Omental fat pad (tissue), 3 donors: ENCODE measurements at regions not wholly inside any gene's neighbourhood (a gene's known extent, or its start where the extent isn't known, plus 50 kb on each side); places are given as distances from the start of the nearest gene placed in this dataset.
A peak's percentile ranks its signal among the peaks of the same experiment; 100 is the strongest.

ENCODE experiments used
- ATAC-seq: fragments of 150-250 bp; one replicate; pipeline ENCODE4 v1.9.1; 2016; ENCODE audit warnings: mild to moderate bottlenecking, moderate library complexity; ENCODE audit not compliant: low FRiP score
- DNase-seq: peaks from one replicate; pipeline ENCODE4 v3.0.0-alpha.2; 2019; ENCODE audit warnings: low spot score
- TF ChIP-seq, protein P1 (sequence below), 3 donors: fragments of 450-650 bp; IDR thresholded peaks; one replicate each; pipeline ENCODE4 v1.5.1; 2016 to 2017; ENCODE audit warnings: antibody characterized with exemption in 3 of 3, mild to moderate bottlenecking in 3 of 3, moderate library complexity in 2 of 3

- DNase-seq (no peak), ATAC-seq (no peak)
- TF ChIP-seq, protein P1, sequence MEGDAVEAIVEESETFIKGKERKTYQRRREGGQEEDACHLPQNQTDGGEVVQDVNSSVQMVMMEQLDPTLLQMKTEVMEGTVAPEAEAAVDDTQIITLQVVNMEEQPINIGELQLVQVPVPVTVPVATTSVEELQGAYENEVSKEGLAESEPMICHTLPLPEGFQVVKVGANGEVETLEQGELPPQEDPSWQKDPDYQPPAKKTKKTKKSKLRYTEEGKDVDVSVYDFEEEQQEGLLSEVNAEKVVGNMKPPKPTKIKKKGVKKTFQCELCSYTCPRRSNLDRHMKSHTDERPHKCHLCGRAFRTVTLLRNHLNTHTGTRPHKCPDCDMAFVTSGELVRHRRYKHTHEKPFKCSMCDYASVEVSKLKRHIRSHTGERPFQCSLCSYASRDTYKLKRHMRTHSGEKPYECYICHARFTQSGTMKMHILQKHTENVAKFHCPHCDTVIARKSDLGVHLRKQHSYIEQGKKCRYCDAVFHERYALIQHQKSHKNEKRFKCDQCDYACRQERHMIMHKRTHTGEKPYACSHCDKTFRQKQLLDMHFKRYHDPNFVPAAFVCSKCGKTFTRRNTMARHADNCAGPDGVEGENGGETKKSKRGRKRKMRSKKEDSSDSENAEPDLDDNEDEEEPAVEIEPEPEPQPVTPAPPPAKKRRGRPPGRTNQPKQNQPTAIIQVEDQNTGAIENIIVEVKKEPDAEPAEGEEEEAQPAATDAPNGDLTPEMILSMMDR (IDR thresholded peaks at IDR 0.05) = no peak
Observed at GRCh38 chr22:22062306-22062793, 79.8 kb upstream of the TOP3B start.

DNA sequence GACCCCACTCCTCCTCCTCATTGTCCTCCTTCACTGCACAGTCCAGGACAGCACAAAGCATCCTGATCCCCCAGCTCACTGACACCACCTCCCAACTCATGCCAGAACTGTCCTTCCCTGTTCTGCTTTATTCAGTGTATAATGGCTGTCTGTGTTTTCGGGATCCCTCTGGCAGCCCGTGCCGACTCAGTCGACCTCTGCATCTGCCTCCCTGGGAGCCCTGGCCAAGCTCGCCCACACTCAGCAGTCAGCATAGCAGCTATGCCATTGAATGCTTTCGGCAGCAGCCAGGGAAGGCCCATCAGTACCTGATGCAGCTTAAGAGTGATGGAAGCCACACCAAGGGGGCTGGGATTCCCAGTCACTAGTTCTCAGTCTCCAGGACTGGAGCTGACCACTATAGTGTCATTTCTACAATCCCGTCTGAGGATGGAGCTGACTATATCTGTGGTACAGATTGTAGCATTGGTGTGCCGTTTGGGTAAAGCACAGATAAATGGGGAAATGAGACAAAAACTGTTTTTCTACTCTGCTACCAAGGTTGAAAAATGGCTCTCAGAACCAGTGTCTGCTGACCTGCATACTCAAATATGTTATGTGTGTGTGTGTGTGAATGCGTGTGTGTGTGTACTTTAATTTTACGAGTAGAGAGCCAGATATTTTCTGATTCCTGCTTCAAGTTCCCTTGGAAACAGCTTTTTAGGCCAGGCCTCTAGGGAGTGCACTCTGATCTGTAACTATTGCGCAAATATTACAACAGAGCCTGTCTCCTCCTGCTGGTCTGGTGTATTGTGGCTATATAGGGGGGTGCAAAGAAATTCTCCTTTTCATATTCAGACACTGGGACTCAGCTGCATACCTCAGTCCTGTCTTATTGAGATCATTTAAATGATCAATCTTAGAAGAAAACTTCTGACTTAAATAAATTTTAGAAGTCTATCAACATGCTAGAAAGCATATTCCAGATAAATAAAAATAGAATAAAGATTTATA is 78.8 kb upstream of the TOP3B start:
- ATAC-seq = peak; percentile 91
- DNase-seq = no peak
- TF ChIP-seq, protein P1 (IDR thresholded peaks at IDR 0.05) = no peak

- peak; percentile 20 for ATAC-seq
- DNase-seq = no peak
- TF ChIP-seq, protein P1 (IDR thresholded peaks at IDR 0.05) = no peak
Observed at GRCh38 chr22:22060200-22061084, 77.9 kb upstream of the TOP3B start.

DNA sequence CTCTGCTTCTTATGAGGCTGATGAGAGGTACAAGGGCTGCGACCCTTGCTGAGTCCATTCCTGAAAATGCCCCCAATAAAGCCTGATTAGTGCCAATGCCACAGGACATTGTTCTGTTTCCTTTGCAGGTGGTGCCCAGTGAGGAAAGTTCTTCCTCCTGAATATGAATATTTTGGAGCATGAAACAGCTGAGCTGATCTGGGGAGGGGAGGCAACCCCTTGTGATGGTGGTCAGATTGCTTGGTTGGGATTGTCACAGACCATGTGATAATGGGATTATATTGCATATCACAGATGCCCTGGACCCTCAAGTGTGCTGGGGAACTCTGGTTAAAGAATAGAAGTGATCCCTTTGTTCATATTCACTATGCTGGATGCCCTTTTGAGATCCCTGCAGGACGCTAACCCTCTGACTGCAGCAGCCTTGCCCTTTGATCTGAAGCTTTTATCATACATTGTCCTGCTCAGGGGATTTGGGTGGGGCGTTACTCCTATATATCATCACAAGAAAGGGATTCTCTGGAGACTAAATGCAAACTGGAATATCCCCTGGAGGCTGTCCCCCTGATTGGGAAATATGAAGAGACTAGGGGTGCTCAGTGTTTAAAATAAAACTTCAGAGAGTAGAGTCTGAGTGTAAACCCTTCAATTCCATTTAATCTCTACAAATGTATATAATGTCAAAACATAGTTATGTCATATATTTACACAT is 76.9 kb upstream of the TOP3B start:
- DNase-seq (no peak), ATAC-seq (no peak)
- TF ChIP-seq, protein P1 (IDR thresholded peaks at IDR 0.05) = no peak

- DNase-seq (no peak), ATAC-seq (no peak)
- TF ChIP-seq, protein P1 (IDR thresholded peaks at IDR 0.05) = no peak
Observed at GRCh38 chr22:22058633-22059290, 76.2 kb upstream of the TOP3B start.
